SU-DHL-6 (cell line): ENCODE measurements at regions not wholly inside any gene's neighbourhood (a gene's known extent, or its start where the extent isn't known, plus 50 kb on each side); places are given as distances from the start of the nearest gene placed in this dataset.

Experiments
- H2AFZ ChIP-seq: fragments of 200-600 bp; sonication (generic); 2 replicates; pipeline ENCODE4 v1.6.1; 2014; ENCODE audit warnings: low read depth, mild to moderate bottlenecking, moderate library complexity, mixed read lengths, antibody characterized with exemption, low read length; ENCODE audit not compliant: severe bottlenecking
- H3F3A ChIP-seq: fragments of 200-600 bp; shearing (Covaris generic); 2 replicates; pipeline ENCODE4 v1.6.0; 2016; ENCODE audit warnings: antibody characterized with exemption, mild to moderate bottlenecking; ENCODE audit not compliant: insufficient read depth
- H3K27ac ChIP-seq: fragments of 200-600 bp; sonication (generic); 2 replicates; pipeline ENCODE4 v1.5.1; 2016; ENCODE audit warnings: low read depth, mild to moderate bottlenecking, low read length, moderate library complexity, mixed read lengths
- H3K27me3 ChIP-seq: fragments of 200-600 bp; sonication (generic), shearing (Covaris generic); 2 replicates; pipeline ENCODE4 v1.6.0; 2014; ENCODE audit warnings: mild to moderate bottlenecking, low read length
- H3K36me3 ChIP-seq: fragments of 200-600 bp; sonication (generic); 2 replicates; pipeline ENCODE4 v1.6.1; 2014; ENCODE audit warnings: mild to moderate bottlenecking, low read length, mixed read lengths
- H3K4me2 ChIP-seq: fragments of 300-600, 200-600 bp; shearing (Covaris generic), sonication (generic); 2 replicates; pipeline ENCODE4 v1.6.0; 2014; ENCODE audit warnings: low read length, low read depth, mild to moderate bottlenecking; ENCODE audit not compliant: poor library complexity, severe bottlenecking
- H3K4me3 ChIP-seq: fragments of 200-600 bp; sonication (generic); 2 replicates; pipeline ENCODE4 v1.5.1; 2014; ENCODE audit warnings: antibody characterized with exemption, low read length, mild to moderate bottlenecking, mixed read lengths; ENCODE audit not compliant: insufficient read depth, poor library complexity, severe bottlenecking
- H3K79me2 ChIP-seq: fragments of 200-600 bp; sonication (generic); 2 replicates; pipeline ENCODE4 v1.6.1; 2014; ENCODE audit warnings: mild to moderate bottlenecking, low read length, moderate library complexity; ENCODE audit not compliant: insufficient read depth
- H3K9ac ChIP-seq: fragments of 200-600 bp; sonication (generic); 2 replicates; pipeline ENCODE4 v1.7.0; 2014; ENCODE audit warnings: mild to moderate bottlenecking, low read length
- H3K9me2 ChIP-seq: fragments of 200-600 bp; sonication (generic); replicated peaks from 2 replicates; pipeline ENCODE4 v1.6.1; 2014; ENCODE audit warnings: low read length; ENCODE audit not compliant: insufficient read depth
- H3K9me3 ChIP-seq: fragments of 200-600 bp; sonication (generic); 2 replicates; pipeline ENCODE4 v1.6.1; 2014; ENCODE audit warnings: low read length, mixed read lengths; ENCODE audit not compliant: insufficient read depth
- H4K20me1 ChIP-seq: fragments of 200-600 bp; sonication (generic); 2 replicates; pipeline ENCODE4 v1.6.1; 2014; ENCODE audit warnings: low read depth, mild to moderate bottlenecking, antibody characterized with exemption, low read length, moderate library complexity, mixed read lengths
- CTCF ChIP-seq: fragments of 200-600 bp; sonication (generic); IDR thresholded peaks from one replicate; pipeline ENCODE4 v1.5.1; 2017; ENCODE audit warnings: antibody characterized with exemption, mild to moderate bottlenecking, low read length, moderate library complexity; ENCODE audit not compliant: insufficient read depth, poor library complexity, severe bottlenecking
- EZH2phosphoT487 ChIP-seq: fragments of 200-600 bp; sonication (generic), shearing (Covaris generic); conservative IDR thresholded peaks from 2 replicates; pipeline ENCODE4 v1.6.1; 2018; ENCODE audit warnings: mild to moderate bottlenecking, antibody characterized with exemption, low read length, moderate library complexity, mixed read lengths

- Histone ChIP-seq H3K27ac (no peak overlapping the region), H3K9me3 (no peaks in the 10 kb centered on the region), H3K4me3 (no peak overlapping the region), H2AFZ (no peak overlapping the region), H3K36me3 (no peaks in the 10 kb centered on the region), H3F3A (no peaks in the 10 kb centered on the region), H3K9ac (no peak overlapping the region), H3K4me2 (no peak overlapping the region), H3K79me2 (no peaks in the 10 kb centered on the region), H3K27me3 (no peaks in the 10 kb centered on the region), H3K9me2 (no peaks in the 10 kb centered on the region), H4K20me1 (no peaks in the 10 kb centered on the region)
- TF ChIP-seq EZH2phosphoT487 (no peak), CTCF (no peak)
These were observed 197.3 kb downstream of the MRPL39 start for GRCh38 chr21:25409978-25410377.

- no peak overlapping the region for H2AFZ ChIP-seq
- no peaks in the 10 kb centered on the region for H3K36me3 ChIP-seq
- no peak overlapping the region for H3K9ac ChIP-seq
- H3K4me2 ChIP-seq = no peak overlapping the region
- no peak for TF ChIP-seq CTCF
- no peak for TF ChIP-seq EZH2phosphoT487
- H3K9me3 ChIP-seq = no peaks in the 10 kb centered on the region
- H3K79me2 ChIP-seq = no peaks in the 10 kb centered on the region
- H3K9me2 ChIP-seq = no peaks in the 10 kb centered on the region
- no peaks in the 10 kb centered on the region for H3K27me3 ChIP-seq
- no peak overlapping the region for H3K27ac ChIP-seq
- no peaks in the 10 kb centered on the region for H3F3A ChIP-seq
- no peaks in the 10 kb centered on the region for H4K20me1 ChIP-seq
- no peak overlapping the region for H3K4me3 ChIP-seq
These were observed 198.6 kb downstream of the MRPL39 start for GRCh38 chr21:25408666-25409065.

- H2AFZ ChIP-seq = no peak overlapping the region
- no peak overlapping the region for H3K27ac ChIP-seq
- H3K9me3 ChIP-seq = no peaks in the 10 kb centered on the region
- H3F3A ChIP-seq = no peaks in the 10 kb centered on the region
- no peak overlapping the region for H3K4me3 ChIP-seq
- no peaks in the 10 kb centered on the region for H3K36me3 ChIP-seq
- H3K9me2 ChIP-seq = no peaks in the 10 kb centered on the region
- H3K4me2 ChIP-seq = no peak overlapping the region
- no peak overlapping the region for H3K9ac ChIP-seq
- H4K20me1 ChIP-seq = no peaks in the 10 kb centered on the region
- no peaks in the 10 kb centered on the region for H3K79me2 ChIP-seq
- no peaks in the 10 kb centered on the region for H3K27me3 ChIP-seq
- TF ChIP-seq EZH2phosphoT487 = no peak
- no peak for TF ChIP-seq CTCF
These were observed 200.2 kb downstream of the MRPL39 start for GRCh38 chr21:25406887-25407579.
